K562 (cell line): ENCODE measurements at regions not wholly inside any gene's neighbourhood (a gene's known extent, or its start where the extent isn't known, plus 50 kb on each side); places are given as distances from the start of the nearest gene placed in this dataset.

Source experiments
- ATAC-seq: fragments of 200-7000 bp; cut with Tn5 transposase; 3 replicates; pipeline ENCODE4 v1.9.1; 2020; ENCODE audit warnings: moderate library complexity
- BruUV-seq: library from RNA; stranded (reverse); fragments of 400-500 nt; replicated peaks from 2 replicates; lab custom pipeline; 2021; lab: Mats Ljungman, UMichigan
- CTCF ChIA-PET: fragments of 300-600 bp; formaldehyde crosslinking; extraction: SDS; loops from one replicate; lab custom pipeline; 2021; ENCODE audit warnings: low intra/inter-chr PET ratio; lab: Yijun Ruan, JAX
- POLR2A ChIA-PET: fragments of 300-600, 350-650 bp; sonication (Branson Sonifier 250); formaldehyde crosslinking; extraction: SDS; loops from one replicate; lab custom pipeline; 2021; ENCODE audit warnings: antibody characterized with exemption, inconsistent platforms; lab: Yijun Ruan, JAX
- DNase-seq, 4 experiments: peaks; one replicate each; pipeline versions ENCODE4 v3.0.0 to v3.0.0-alpha.2; 2011 to 2018; ENCODE audit warnings: low spot score in 3 of 4, mixed read lengths in 3 of 4; ENCODE audit errors: extremely low read depth in 1 of 4
- FAIRE-seq: peaks from 2 replicates; lab custom pipeline; 2011; peaks lifted over from hg19 to GRCh38; lab: Jason Lieb, UNC
- H2AFZ ChIP-seq: 2 replicates; pipeline ENCODE4 v1.6.0; 2011; ENCODE audit warnings: low read depth, low read length, control low read depth, inconsistent platforms
- H3K27ac ChIP-seq: fragments of 200-600 bp; 3 replicates; pipeline ENCODE4 v1.8.0; 2011; ENCODE audit warnings: low read depth, mild to moderate bottlenecking, control low read depth, inconsistent platforms, low read length, moderate library complexity, mixed read lengths; ENCODE audit errors: extremely low read depth
- H3K27me3 ChIP-seq, 2 experiments: fragments of 300-600 bp in 1 of 2; 2 replicates in 1 of 2; 3 replicates in 1 of 2; pipeline versions ENCODE4 v1.6.0 to v1.8.0; 2011; ENCODE audit warnings: inconsistent platforms in 2 of 2, low read length in 2 of 2, mild to moderate bottlenecking in 1 of 2, mixed read lengths in 1 of 2, moderate library complexity in 1 of 2; ENCODE audit not compliant: control insufficient read depth in 2 of 2, insufficient read depth in 2 of 2
- H3K36me3 ChIP-seq: fragments of 300-600 bp; 3 replicates; pipeline ENCODE4 v1.8.0; 2011; ENCODE audit warnings: mild to moderate bottlenecking, low read length, inconsistent platforms; ENCODE audit not compliant: control insufficient read depth, insufficient read depth
- H3K4me1 ChIP-seq, 2 experiments: fragments of 200-600 bp in 1 of 2; replicated peaks in 1 of 2; 2 replicates in 1 of 2; 3 replicates in 1 of 2; pipeline versions ENCODE4 v1.5.1 to v1.8.0; 2011; ENCODE audit warnings: inconsistent platforms in 2 of 2, low read length in 2 of 2, mild to moderate bottlenecking in 1 of 2, mixed read lengths in 1 of 2, moderate library complexity in 1 of 2; ENCODE audit not compliant: control insufficient read depth in 2 of 2, insufficient read depth in 2 of 2
- H3K4me2 ChIP-seq: 2 replicates; pipeline ENCODE4 v1.6.1; 2011; ENCODE audit warnings: low read length, control low read depth, inconsistent platforms, mixed read lengths; ENCODE audit not compliant: insufficient read depth
- H3K4me3 ChIP-seq: fragments of 200-600 bp; sonication (generic), shearing (Covaris generic); 2 replicates; pipeline ENCODE4 v1.5.1; 2016; ENCODE audit warnings: control low read depth, inconsistent platforms
- H3K79me2 ChIP-seq: fragments of 200-600 bp; 3 replicates; pipeline ENCODE4 v1.8.0; 2011; ENCODE audit warnings: low read length, inconsistent platforms; ENCODE audit not compliant: control insufficient read depth, insufficient read depth
- H3K9ac ChIP-seq, 2 experiments: 2 replicates each; pipeline versions ENCODE4 v1.6.0 to v1.6.1; 2011; ENCODE audit warnings: low read depth in 2 of 2, low read length in 2 of 2, control low read depth in 1 of 2, inconsistent platforms in 1 of 2, mild to moderate bottlenecking in 1 of 2, mixed read lengths in 1 of 2; ENCODE audit not compliant: insufficient read depth in 1 of 2
- H3K9me1 ChIP-seq: one replicate; pipeline ENCODE4 v1.6.0; 2011; ENCODE audit warnings: inconsistent platforms, mild to moderate bottlenecking, low read length, moderate library complexity; ENCODE audit not compliant: control insufficient read depth, insufficient read depth
- H3K9me3 ChIP-seq: replicated peaks from 2 replicates; pipeline ENCODE4 v1.5.1; 2011; ENCODE audit warnings: low read depth, low read length, inconsistent platforms; ENCODE audit not compliant: control insufficient read depth, insufficient read depth
- H4K20me1 ChIP-seq: replicated peaks from 2 replicates; pipeline ENCODE4 v1.6.1; 2011; ENCODE audit warnings: low read length, inconsistent platforms, mixed read lengths; ENCODE audit not compliant: control insufficient read depth, insufficient read depth
- AFF4 ChIP-seq: sonication (generic); formaldehyde crosslinking; IDR thresholded peaks from 2 replicates; pipeline ENCODE4 v1.8.0; 2023; ENCODE audit warnings: mild to moderate bottlenecking, missing genetic modification reagents
- FIP1L1 ChIP-seq: fragments of 200-400 bp; formaldehyde crosslinking; IDR thresholded peaks from 2 replicates; pipeline ENCODE4 v1.6.1; 2018; ENCODE audit warnings: mild to moderate bottlenecking, low read depth, low read length; ENCODE audit not compliant: poor library complexity, severe bottlenecking
- SRSF1 ChIP-seq: fragments of 200-400 bp; formaldehyde crosslinking; IDR thresholded peaks from 2 replicates; pipeline ENCODE4 v1.6.1; 2017; ENCODE audit warnings: mild to moderate bottlenecking, low read depth, low read length, moderate library complexity
- WGBS: fragments of 100-300 bp; shearing (Covaris generic); methylation state at CpG from one replicate; pipeline ENCODE4 v1.1.6; 2016; ENCODE audit warnings: low coverage, mixed read lengths; ENCODE audit not compliant: insufficient coverage; ENCODE audit errors: missing lambda C conversion rate; 5-methylcytosine and 5-hydroxymethylcytosine counted together
- in situ Hi-C: fragments of 300-500 bp; cut with MboI; formaldehyde crosslinking; loops from 4 replicates; pipeline ENCODE4 v1.15.0; 2018; ENCODE audit warnings: inconsistent platforms, mixed read lengths
- intact Hi-C: fragments of 100-400 bp; cut with micrococcal nuclease; formaldehyde crosslinking; loops from 2 replicates; pipeline ENCODE4 v1.14.2; 2022

GRCh38 chr9:32877103-32877502 is 93.8 kb downstream of the TMEM215 start:
- no peak for DNase-seq
- Histone ChIP-seq H3K27ac (no peak overlapping the region), H3K4me1 (peaks cover 0 to 2% of the 10 kb centered on the region in 2 experiments; a peak in 2 of 5 replicates), H3K27me3 (no peaks in the 10 kb centered on the region), H3K9ac (no peak overlapping the region), H3K36me3 (no peaks in the 10 kb centered on the region), H3K4me2 (no peak overlapping the region), H3K9me1 (no peaks in the 10 kb centered on the region), H4K20me1 (no peaks in the 10 kb centered on the region), H3K79me2 (no peaks in the 10 kb centered on the region), H3K4me3 (no peak overlapping the region), H3K9me3 (no peaks in the 10 kb centered on the region), H2AFZ (no peak overlapping the region)
- TF ChIP-seq FIP1L1 (no peak), SRSF1 (no peak), AFF4 (no peak)
- no peak for ATAC-seq
- intact Hi-C loops, result no loop called here
- FAIRE-seq, result no peak
- CTCF ChIA-PET, result no interaction called here
- POLR2A ChIA-PET, result no interaction called here
- no TSS peak for BruUV-seq
- in situ Hi-C loops, result no loop called here
- 45% methylated on average over 2 of the region's 3 CpGs for WGBS
